MM.1S (cell line): ENCODE measurements at regions not wholly inside any gene's neighbourhood (a gene's known extent, or its start where the extent isn't known, plus 50 kb on each side); places are given as distances from the start of the nearest gene placed in this dataset.

Source experiments
- DNase-seq: peaks from one replicate; pipeline ENCODE4 v3.0.0-alpha.2; 2015
- H2AFZ ChIP-seq: fragments of 300-600 bp; sonication (generic); 2 replicates; pipeline ENCODE4 v1.6.0; 2016; ENCODE audit warnings: antibody characterized with exemption, low read length
- H3F3A ChIP-seq: fragments of 300-600 bp; sonication (generic); 2 replicates; pipeline ENCODE4 v1.6.1; 2016; ENCODE audit warnings: mild to moderate bottlenecking, antibody characterized with exemption, low read length, moderate library complexity, mixed read lengths; ENCODE audit not compliant: insufficient read depth
- H3K27ac ChIP-seq: fragments of 300-600 bp; sonication (generic); 2 replicates; pipeline ENCODE4 v1.5.1; 2016; ENCODE audit warnings: mild to moderate bottlenecking, low read length
- H3K27me3 ChIP-seq: fragments of 300-600 bp; sonication (generic); replicated peaks from 2 replicates; pipeline ENCODE4 v1.6.0; 2016; ENCODE audit warnings: low read length; ENCODE audit not compliant: insufficient read depth
- H3K36me3 ChIP-seq: fragments of 300-600 bp; sonication (generic); replicated peaks from 2 replicates; pipeline ENCODE4 v1.6.1; 2016; ENCODE audit warnings: mild to moderate bottlenecking, low read length, mixed read lengths; ENCODE audit not compliant: insufficient read depth
- H3K4me1 ChIP-seq: fragments of 300-600 bp; sonication (generic); 2 replicates; pipeline ENCODE4 v1.6.1; 2016; ENCODE audit warnings: low read length, mixed read lengths
- H3K4me2 ChIP-seq: fragments of 300-600 bp; sonication (generic); 2 replicates; pipeline ENCODE4 v1.6.0; 2016; ENCODE audit warnings: low read depth, low read length
- H3K4me3 ChIP-seq: fragments of 300-600 bp; sonication (generic); 2 replicates; pipeline ENCODE4 v1.5.1; 2016; ENCODE audit warnings: low read length, mixed read lengths
- H3K79me2 ChIP-seq: fragments of 300-600 bp; sonication (generic); 2 replicates; pipeline ENCODE4 v1.6.1; 2016; ENCODE audit warnings: mixed run types, low read length, mixed read lengths
- H3K9ac ChIP-seq: fragments of 300-600 bp; sonication (generic); 2 replicates; pipeline ENCODE4 v1.6.1; 2016; ENCODE audit warnings: low read length, mixed read lengths
- H3K9me2 ChIP-seq: fragments of 300-600 bp; sonication (generic); replicated peaks from 2 replicates; pipeline ENCODE4 v1.6.1; 2016; ENCODE audit warnings: mild to moderate bottlenecking, low read length, mixed read lengths; ENCODE audit not compliant: insufficient read depth
- H3K9me3 ChIP-seq: fragments of 300-600 bp; sonication (generic); replicated peaks from 2 replicates; pipeline ENCODE4 v1.6.1; 2016; ENCODE audit warnings: mild to moderate bottlenecking, low read length, mixed read lengths; ENCODE audit not compliant: insufficient read depth
- H4K20me1 ChIP-seq: fragments of 300-600 bp; sonication (generic); 2 replicates; pipeline ENCODE4 v1.6.1; 2016; ENCODE audit warnings: mild to moderate bottlenecking, low read length, moderate library complexity, mixed read lengths; ENCODE audit not compliant: insufficient read depth
- CTCF ChIP-seq: fragments of 300-600 bp; sonication (generic); IDR thresholded peaks from 2 replicates; pipeline ENCODE4 v1.5.1; 2016; ENCODE audit warnings: antibody characterized with exemption, low read length, mixed read lengths
- EZH2 ChIP-seq: fragments of 300-600 bp; sonication (generic); optimal IDR thresholded peaks from 2 replicates; pipeline ENCODE3; 2017; ENCODE audit warnings: low read depth, mild to moderate bottlenecking, antibody characterized with exemption, low read length, mixed read lengths
- EZH2phosphoT487 ChIP-seq: fragments of 300-600 bp; sonication (generic); IDR thresholded peaks from 2 replicates; pipeline ENCODE4 v1.6.1; 2018; ENCODE audit warnings: antibody characterized with exemption, low read length

DNA sequence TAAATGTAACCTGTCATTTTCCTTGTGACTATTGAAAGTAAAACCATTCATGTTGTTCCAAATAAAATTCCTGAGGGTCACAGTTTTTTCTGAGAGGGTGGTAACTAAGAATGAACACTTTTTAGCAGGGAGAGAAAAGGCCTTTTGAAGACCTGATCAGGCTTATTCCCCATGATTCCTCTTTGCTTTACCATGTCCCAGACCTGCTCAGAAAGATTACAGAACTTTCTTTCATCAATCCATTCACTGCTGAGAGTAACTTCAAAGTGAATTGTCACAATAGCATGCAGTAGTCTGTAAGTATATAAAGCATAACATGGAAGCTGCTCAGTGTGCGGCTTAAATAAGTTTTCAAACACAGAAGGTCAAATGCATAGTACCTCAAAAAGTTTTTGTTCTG, 201.5 kb upstream of the COL11A1 start:
- no peak overlapping the region for H3K9ac ChIP-seq
- no peak overlapping the region for H2AFZ ChIP-seq
- H3F3A ChIP-seq, result no peaks in the 10 kb centered on the region
- no peak for DNase-seq
- H3K4me3 ChIP-seq, result no peak overlapping the region
- no peaks in the 10 kb centered on the region for H3K4me1 ChIP-seq
- no peaks in the 10 kb centered on the region for H3K79me2 ChIP-seq
- H3K27me3 ChIP-seq, result no peaks in the 10 kb centered on the region
- no peaks in the 10 kb centered on the region for H4K20me1 ChIP-seq
- no peaks in the 10 kb centered on the region for H3K9me2 ChIP-seq
- H3K9me3 ChIP-seq, result no peaks in the 10 kb centered on the region
- no peak for TF ChIP-seq EZH2
- TF ChIP-seq CTCF, result no peak
- no peak for TF ChIP-seq EZH2phosphoT487
- H3K36me3 ChIP-seq, result no peaks in the 10 kb centered on the region
- H3K4me2 ChIP-seq, result no peak overlapping the region
- no peak overlapping the region for H3K27ac ChIP-seq

- no peaks in the 10 kb centered on the region for H3F3A ChIP-seq
- no peaks in the 10 kb centered on the region for H3K4me1 ChIP-seq
- DNase-seq, result no peak
- H3K36me3 ChIP-seq, result no peaks in the 10 kb centered on the region
- no peak overlapping the region for H3K9ac ChIP-seq
- H3K79me2 ChIP-seq, result no peaks in the 10 kb centered on the region
- H2AFZ ChIP-seq, result no peak overlapping the region
- H3K9me2 ChIP-seq, result no peaks in the 10 kb centered on the region
- H3K27ac ChIP-seq, result no peak overlapping the region
- no peaks in the 10 kb centered on the region for H3K9me3 ChIP-seq
- no peaks in the 10 kb centered on the region for H4K20me1 ChIP-seq
- H3K4me2 ChIP-seq, result no peak overlapping the region
- TF ChIP-seq EZH2 (no peak), EZH2phosphoT487 (no peak), CTCF (no peak)
- H3K4me3 ChIP-seq, result no peak overlapping the region
- no peaks in the 10 kb centered on the region for H3K27me3 ChIP-seq
Observed at GRCh38 chr1:103307751-103308150, 199.4 kb upstream of the COL11A1 start.

- no peak for DNase-seq
- Histone ChIP-seq H3K9me2 (no peaks in the 10 kb centered on the region), H3K9me3 (no peaks in the 10 kb centered on the region), H3K4me1 (no peaks in the 10 kb centered on the region), H3K4me2 (no peak overlapping the region), H3K79me2 (no peaks in the 10 kb centered on the region), H4K20me1 (no peaks in the 10 kb centered on the region), H2AFZ (no peak overlapping the region), H3K27ac (no peak overlapping the region), H3K27me3 (no peaks in the 10 kb centered on the region), H3F3A (no peaks in the 10 kb centered on the region), H3K9ac (no peak overlapping the region), H3K36me3 (no peaks in the 10 kb centered on the region), H3K4me3 (no peak overlapping the region)
- TF ChIP-seq CTCF (no peak), EZH2phosphoT487 (no peak), EZH2 (no peak)
Observed at GRCh38 chr1:103283841-103284669, 175.7 kb upstream of the COL11A1 start.
